ENCODE measurements at regions not wholly inside any gene's neighbourhood (a gene's known extent, or its start where the extent isn't known, plus 50 kb on each side); places are given as distances from the start of the nearest gene placed in this dataset.
"Not testable (repeated sequence)": the region's sequence is repeated elsewhere in the genome, so short reads cannot be mapped to it uniquely, and the experiment has no call there.

- not testable (repeated sequence) for TF ChIP-seq CTCF (conservative IDR thresholded peaks at IDR 0.05; ENCODE audit: low read length); EZH2phosphoT487 (IDR thresholded peaks at IDR 0.05; ENCODE audit: borderline replicate concordance, low read depth, low read length)
These were observed 669.3 kb upstream of the USP15 start for GRCh38 chr12:61590864-61591263.

Measured in OCI-LY7 (cell line).